GM10248 (cell line): ENCODE measurements at regions not wholly inside any gene's neighbourhood (a gene's known extent, or its start where the extent isn't known, plus 50 kb on each side); places are given as distances from the start of the nearest gene placed in this dataset.
"Not testable (repeated sequence)": the region's sequence is repeated elsewhere in the genome, so short reads cannot be mapped to it uniquely, and the experiment has no call there.

Source experiments
- CTCF ChIA-PET: fragments of 300-600 bp; sonication (Branson Sonifier 250); formaldehyde crosslinking; extraction: SDS; loops from one replicate; lab custom pipeline; 2021; ENCODE audit warnings: antibody characterized with exemption; lab: Yijun Ruan, JAX
- POLR2A ChIA-PET: fragments of 350-650 bp; sonication (Branson Sonifier 250); formaldehyde crosslinking; extraction: SDS; loops from one replicate; lab custom pipeline; 2020; ENCODE audit warnings: antibody characterized with exemption; lab: Yijun Ruan, JAX
- DNase-seq: peaks from one replicate; pipeline ENCODE4 v3.0.0; 2012; ENCODE audit errors: extremely low spot score
- TF ChIP-seq, protein P1 (sequence below): IDR thresholded peaks from 2 replicates; pipeline ENCODE4 v1.5.1; 2012; ENCODE audit warnings: mild to moderate bottlenecking, low read depth; ENCODE audit errors: extremely low read depth, missing control alignments, control extremely low read depth

DNA sequence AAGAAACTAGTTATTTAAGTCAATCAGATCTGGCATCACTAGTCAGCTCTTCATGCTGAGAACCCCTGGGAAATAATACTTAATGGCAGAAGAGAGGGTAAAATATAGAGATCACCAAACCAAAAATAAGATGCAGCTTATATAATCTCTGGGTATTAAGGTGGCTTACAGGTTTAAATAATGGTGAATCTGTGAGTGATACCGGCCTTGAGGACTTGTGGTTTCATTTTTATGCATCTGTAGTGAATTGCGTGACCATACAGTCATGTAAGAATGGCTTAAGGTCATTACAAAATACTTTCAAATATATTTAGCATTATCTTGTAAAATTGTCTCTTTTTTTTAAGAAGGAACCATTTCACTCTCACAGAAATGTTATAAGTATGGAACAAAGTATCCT, 1192.2 kb downstream of the RPIA start:
- CTCF ChIA-PET, DNase-seq, POLR2A ChIA-PET: not testable (repeated sequence)

DNA sequence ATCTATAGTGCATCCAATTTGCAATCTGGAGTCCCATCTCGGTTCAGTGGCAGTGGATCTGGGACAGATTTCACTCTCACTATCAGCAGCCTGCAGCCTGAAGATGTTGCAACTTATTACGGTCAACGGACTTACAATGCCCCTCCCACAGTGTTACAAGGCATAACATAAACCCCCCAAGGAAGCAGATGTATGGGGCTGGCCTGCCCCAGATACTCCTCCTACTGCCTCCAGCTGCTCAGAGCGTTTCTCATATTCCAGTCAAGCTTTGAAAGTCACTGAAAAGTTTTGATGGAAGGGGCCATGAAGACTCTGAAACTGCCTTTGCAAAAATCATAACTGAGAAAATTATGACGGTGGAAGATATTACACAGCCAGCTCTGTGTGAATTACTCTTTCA, 1193.6 kb downstream of the RPIA start:
- POLR2A ChIA-PET, CTCF ChIA-PET, DNase-seq: not testable (repeated sequence)

DNA sequence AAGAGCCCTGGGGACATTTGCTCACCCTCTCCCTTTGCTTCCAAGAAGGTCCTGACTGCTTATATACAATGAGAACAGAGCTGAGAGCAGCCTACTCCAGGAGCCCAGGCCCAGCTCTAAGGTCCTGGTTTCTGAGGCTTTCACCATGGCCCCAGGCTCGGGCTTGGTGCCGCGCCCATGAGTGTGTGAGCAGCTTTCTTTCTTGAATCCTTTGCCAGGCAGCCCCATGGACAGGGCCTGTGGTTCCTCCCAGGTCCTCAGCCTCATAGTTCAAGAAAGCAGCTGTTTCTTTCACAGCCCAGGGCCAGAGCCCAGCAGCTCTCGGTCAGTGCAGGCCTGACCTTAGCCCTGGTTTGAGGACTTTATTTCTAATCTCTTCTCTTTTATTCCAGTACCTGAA, 1197.2 kb downstream of the RPIA start:
- CTCF ChIA-PET, POLR2A ChIA-PET, DNase-seq: not testable (repeated sequence)

DNA sequence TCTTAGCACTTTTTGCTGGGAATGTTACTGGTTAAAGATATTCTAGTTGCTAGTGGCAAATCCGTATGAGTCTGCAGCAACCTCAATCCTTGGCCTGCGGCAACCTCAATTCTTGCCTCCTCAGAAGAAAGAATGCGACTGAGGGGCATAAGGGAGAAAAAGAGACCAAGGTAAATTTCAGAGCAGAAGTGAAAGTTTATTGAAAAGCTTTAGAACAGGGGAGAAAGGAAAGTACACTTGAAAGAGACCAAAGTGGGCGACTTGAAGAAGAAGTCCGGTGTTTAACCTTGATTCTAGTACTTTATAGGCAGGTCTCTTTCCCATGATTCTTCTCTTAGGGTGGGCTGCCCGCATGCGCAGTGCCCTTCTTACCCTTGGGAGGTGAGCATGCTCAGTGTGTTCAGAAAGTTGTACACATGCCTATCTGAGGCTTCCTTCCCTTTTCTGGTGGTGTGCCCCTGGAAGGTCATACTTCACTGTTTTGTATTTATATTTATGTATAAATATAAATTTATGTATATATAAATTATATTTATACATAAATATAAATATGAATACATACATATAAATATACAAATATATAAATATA, 1198.8 kb downstream of the RPIA start:
- POLR2A ChIA-PET, CTCF ChIA-PET, DNase-seq: not testable (repeated sequence)

DNA sequence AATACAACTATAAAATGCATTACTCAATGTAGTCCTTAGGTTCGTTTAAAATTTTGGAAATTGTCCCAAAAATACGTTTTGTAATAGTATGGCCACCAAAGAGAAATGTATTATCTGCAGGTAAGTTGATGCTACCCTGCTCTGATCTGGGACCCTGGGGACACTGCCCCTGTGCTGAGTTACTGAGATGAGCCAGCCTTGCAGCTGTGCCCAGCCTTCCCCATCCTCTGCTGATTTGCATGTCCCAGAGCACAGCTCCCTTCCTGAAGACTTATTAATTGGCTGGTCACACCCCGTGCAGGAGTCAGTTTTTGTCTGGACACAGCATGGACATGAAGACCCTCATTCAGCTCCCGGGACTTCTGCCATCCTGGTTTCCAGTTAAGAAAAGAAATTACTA, 1203.5 kb downstream of the RPIA start:
- CTCF ChIA-PET, DNase-seq, POLR2A ChIA-PET: not testable (repeated sequence)

DNA sequence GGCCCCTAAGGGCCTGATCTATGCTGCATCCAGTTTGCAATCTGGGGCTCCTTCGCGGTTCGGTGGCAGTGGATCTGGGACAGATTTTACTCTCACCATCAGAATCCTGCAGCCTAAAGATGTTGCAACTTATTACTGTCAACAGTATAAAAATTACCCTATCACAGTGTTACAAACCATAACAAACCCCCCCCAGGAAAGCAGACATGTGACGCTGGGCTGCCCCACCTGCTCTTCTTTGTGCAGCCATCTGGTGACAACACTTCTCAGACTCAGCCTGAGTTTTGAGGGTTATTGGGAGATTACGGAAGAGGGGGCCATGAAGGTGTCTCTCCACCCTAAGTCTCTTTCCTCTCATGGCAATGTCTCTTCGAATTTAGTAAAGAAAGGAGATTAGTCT, 1204.2 kb downstream of the RPIA start:
- POLR2A ChIA-PET, DNase-seq, CTCF ChIA-PET: not testable (repeated sequence)

DNA sequence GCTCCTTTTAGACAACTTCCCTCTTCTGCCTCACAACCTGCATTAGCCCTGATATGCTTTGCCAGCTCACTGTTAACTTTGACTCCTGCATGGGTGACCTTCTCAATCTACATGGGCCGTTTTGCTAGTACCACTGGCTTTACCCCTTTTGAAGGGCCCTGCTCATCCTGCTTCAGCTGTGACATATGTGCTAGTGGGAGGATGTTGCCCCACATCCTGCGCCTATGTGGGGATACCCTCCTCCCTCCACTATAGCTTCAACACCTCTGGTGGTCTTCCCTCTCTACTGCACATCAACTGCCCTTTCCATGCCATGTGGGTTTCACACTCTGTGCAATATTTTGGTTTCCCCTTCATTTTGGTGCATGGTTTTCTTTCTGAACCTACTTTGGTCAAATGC, 1235.5 kb downstream of the RPIA start:
- POLR2A ChIA-PET: not testable (repeated sequence)

DNA sequence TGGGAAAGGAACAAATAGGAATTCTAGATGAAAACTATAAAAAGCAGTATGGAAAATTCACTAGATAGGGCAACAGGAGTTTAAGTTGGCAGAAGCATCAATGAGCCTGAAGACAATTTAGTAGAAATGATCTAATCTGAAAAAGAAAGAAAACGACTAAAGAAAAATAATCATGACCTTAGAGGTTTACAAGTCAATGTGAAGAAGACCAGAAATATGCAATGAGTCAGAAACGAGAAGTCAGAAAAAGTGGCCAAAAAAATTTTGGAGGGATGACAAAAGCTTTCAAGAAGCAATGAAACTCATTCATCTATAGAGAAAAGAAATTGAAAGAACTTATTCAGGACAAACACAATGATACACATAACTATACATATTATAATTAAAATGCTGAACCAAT, 1244.0 kb downstream of the RPIA start:
- DNase-seq, POLR2A ChIA-PET, CTCF ChIA-PET: not testable (repeated sequence)

More for the DNA sequence above, 1235.5 kb downstream of the RPIA start:
- CTCF ChIA-PET, DNase-seq: not testable (repeated sequence)

DNA sequence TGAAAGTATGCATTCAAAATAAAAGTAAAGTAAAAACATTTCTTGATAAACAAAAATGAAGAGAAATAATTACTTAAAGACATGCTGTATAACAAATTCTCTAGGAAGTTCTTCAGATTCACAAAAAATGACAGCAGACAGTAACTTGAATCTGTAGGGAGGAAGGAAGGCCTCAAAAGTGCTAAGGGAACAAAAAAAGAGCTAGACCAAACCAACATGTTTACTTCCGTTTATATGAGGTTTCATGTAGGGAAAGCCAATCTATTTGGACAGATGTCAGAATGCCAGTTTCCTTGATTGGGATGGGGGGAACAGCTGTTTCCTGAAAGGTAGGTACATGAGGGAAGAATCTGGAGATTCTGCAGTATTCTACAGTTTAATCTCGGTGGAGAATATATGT, 1244.5 kb downstream of the RPIA start:
- POLR2A ChIA-PET, DNase-seq, CTCF ChIA-PET: not testable (repeated sequence)

DNA sequence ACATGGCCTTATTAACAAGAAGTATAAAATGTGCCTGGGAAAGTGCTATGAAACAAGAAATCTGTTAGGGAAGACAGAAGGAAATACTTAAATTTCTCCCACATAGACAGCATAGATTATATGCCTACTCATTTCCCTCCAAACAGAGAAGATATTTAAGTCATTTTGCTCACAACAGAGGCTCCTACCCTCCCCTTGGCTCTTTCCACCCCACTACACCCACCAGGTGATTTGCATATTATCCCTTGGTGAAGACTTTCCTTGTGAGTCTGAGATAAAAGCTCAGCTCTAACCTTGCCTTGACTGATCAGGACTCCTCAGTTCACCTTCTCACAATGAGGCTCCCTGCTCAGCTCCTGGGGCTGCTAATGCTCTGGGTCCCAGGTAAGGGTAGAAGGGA, 1245.1 kb downstream of the RPIA start:
- DNase-seq, CTCF ChIA-PET, POLR2A ChIA-PET: not testable (repeated sequence)

DNA sequence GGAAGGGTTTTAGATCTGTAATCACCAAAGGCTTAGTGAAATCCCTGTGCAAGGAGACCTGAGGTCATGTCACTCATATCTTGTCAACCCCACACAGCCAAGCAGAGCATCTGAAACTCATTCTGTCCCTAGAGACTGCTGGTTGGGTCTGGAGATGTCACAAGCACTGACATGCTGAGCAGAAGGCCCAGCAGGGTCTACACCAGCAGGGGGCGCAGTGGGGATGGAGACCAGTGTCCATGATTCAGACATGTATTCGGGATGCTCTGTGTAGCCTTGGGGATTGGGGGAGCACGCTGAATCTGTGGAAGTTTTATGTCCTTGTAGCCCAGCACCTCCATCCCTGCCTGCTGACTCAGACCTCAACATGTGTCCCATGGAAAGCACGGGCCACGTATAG, 1247.3 kb downstream of the RPIA start:
- CTCF ChIA-PET, POLR2A ChIA-PET, DNase-seq: not testable (repeated sequence)
- TF ChIP-seq, protein P1, sequence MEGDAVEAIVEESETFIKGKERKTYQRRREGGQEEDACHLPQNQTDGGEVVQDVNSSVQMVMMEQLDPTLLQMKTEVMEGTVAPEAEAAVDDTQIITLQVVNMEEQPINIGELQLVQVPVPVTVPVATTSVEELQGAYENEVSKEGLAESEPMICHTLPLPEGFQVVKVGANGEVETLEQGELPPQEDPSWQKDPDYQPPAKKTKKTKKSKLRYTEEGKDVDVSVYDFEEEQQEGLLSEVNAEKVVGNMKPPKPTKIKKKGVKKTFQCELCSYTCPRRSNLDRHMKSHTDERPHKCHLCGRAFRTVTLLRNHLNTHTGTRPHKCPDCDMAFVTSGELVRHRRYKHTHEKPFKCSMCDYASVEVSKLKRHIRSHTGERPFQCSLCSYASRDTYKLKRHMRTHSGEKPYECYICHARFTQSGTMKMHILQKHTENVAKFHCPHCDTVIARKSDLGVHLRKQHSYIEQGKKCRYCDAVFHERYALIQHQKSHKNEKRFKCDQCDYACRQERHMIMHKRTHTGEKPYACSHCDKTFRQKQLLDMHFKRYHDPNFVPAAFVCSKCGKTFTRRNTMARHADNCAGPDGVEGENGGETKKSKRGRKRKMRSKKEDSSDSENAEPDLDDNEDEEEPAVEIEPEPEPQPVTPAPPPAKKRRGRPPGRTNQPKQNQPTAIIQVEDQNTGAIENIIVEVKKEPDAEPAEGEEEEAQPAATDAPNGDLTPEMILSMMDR: peak; percentile 30

DNA sequence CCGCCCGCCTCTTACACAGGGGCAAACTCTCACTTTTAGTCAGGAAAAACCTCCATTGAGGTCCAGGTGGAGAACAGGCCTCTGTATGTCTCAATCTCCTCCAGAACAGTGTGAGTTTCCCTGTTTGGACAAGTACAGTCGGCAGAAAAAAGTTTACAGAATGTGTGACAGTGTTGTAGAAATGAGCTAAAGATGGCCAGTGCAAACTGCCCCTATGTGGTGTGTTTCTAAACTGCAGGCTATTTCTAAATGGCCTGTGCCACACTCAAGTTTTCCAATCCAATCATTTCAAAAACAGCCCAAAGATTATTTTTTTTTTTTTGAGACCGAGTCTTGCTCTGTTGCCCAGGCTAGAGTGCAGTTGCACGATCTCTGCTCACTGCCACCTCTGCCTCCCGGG, 1252.8 kb downstream of the RPIA start:
- CTCF ChIA-PET, DNase-seq, POLR2A ChIA-PET: not testable (repeated sequence)

DNA sequence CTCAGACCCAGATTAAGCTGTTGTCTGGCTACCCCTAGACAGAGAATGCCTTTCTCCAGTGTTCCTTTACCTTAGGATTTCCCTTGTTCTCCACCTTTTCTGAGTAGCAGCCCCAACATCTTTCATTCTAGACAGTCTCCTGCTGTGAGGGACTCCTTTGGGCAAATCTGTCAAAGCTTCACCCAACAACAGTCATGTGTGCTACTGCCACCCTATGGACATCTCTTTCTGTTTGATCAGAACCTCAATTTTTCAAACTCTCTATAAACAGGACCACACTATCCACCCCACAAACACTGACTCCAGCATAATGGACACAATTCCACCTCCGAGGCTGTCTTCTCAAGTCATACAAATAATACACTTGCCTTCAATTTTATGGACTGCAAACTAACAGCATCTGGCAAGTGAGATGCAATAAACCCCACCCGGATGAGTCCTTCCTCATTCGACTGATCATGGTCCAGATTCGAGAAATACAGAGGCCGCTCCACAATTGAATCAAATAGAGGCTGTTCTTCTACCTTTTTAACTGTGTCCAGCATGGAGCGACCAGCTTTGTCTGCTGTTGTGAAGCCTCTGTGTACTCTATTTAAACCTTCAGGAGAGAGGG, 1253.6 kb downstream of the RPIA start:
- POLR2A ChIA-PET, DNase-seq, CTCF ChIA-PET: not testable (repeated sequence)

DNA sequence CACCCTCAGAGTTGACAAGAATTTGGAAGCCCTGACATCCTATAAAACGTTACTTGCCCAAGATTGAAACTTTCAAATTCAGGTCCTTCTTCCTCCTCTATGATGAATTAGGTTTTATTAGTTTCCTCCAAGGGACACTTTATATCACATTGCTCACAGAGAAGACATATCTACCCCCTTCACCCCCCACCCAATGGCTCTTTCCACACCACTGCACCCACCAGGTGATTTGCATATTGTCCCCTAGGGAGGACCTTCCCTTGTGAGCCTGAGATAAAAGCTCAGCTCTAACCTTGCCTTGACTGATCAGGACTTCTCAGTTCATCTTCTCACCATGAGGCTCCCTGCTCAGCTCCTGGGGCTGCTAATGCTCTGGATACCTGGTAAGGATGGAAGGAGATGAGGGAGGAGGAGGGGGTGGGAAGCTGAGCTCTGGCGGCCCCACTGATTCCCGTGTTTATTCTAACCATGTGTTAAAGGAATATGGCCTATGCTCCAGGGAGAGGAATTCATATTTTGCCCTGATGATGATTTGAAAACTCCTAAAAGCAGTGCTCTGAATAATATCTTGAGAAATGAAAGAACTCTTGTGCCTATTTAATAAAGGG, 1255.8 kb downstream of the RPIA start:
- CTCF ChIA-PET, POLR2A ChIA-PET: not testable (repeated sequence)

DNA sequence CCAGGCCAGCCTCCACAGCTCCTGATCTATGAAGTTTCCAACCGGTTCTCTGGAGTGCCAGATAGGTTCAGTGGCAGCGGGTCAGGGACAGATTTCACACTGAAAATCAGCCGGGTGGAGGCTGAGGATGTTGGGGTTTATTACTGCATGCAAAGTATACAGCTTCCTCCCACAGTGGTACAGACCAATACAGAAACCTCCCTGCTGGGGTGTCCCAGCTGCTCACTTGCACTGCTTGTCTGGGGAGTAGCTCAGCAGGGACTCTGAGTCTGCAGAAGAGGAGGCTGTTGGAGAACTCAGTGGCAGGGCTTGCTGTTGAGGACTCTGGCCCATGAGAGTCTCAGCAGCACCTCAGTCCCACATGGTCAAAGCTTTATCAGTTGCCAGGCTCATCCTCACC, 1256.6 kb downstream of the RPIA start:
- CTCF ChIA-PET, POLR2A ChIA-PET, DNase-seq: not testable (repeated sequence)

More for the DNA sequence above, 1255.8 kb downstream of the RPIA start:
- not testable (repeated sequence) for DNase-seq

DNA sequence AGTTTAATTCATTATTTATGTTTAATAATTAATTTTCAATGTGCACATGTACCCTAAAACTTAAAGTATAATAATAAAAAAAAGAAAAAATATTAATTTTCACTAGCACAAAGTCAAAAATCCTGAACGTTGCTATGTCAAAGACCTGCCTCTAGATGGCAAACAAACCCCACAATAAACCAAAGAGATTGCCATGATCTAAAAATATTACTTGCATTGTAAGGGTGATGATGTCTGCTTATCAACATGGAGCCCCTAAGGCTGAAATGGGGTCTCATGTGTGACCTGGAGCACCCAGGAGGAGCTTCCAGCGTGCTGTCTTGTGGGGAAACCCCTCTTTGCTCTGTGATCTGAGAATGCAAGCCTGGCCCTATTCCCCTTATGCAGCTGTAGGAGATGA, 1259.3 kb downstream of the RPIA start:
- CTCF ChIA-PET, POLR2A ChIA-PET: not testable (repeated sequence)

More for the DNA sequence above, 1259.3 kb downstream of the RPIA start:
- not testable (repeated sequence) for DNase-seq
